ENCODE measurements at regions not wholly inside any gene's neighbourhood (a gene's known extent, or its start where the extent isn't known, plus 50 kb on each side); places are given as distances from the start of the nearest gene placed in this dataset.
"Not testable (repeated sequence)": the region's sequence is repeated elsewhere in the genome, so short reads cannot be mapped to it uniquely, and the experiment has no call there.

GRCh38 chr5:7310656-7311055 is 85.3 kb upstream of the ADCY2 start:
- not testable (repeated sequence) for H4K5ac ChIP-seq (ENCODE audit: insufficient read length, low read depth, low read length); H3K56ac ChIP-seq (ENCODE audit: insufficient read length, low read depth, low read length); H2BK20ac ChIP-seq (ENCODE audit: low read depth, low read length, poor library complexity, severe bottlenecking); H3T11ph ChIP-seq (ENCODE audit: low read length); H3K18ac ChIP-seq (ENCODE audit: insufficient read length, low read depth, low read length); H3K79me2 ChIP-seq (ENCODE audit: insufficient read depth, low read length); H4K91ac ChIP-seq (ENCODE audit: insufficient read length, low read depth, low read length); H2BK120ac ChIP-seq (ENCODE audit: low read depth, low read length, poor library complexity, severe bottlenecking); H2BK5ac ChIP-seq (ENCODE audit: insufficient read length, low read length); H2BK15ac ChIP-seq (ENCODE audit: low read depth, low read length); H2BK12ac ChIP-seq (ENCODE audit: insufficient read length, low read depth, low read length); H3K4me1 ChIP-seq (ENCODE audit: insufficient read depth, low read length); H4K8ac ChIP-seq (replicated peaks; ENCODE audit: insufficient read length, low read depth, low read length); H2AK5ac ChIP-seq (ENCODE audit: insufficient read length, low read length); H3K23me2 ChIP-seq (ENCODE audit: insufficient read length, low read depth, low read length, poor library complexity, severe bottlenecking); H3K9me3 ChIP-seq (ENCODE audit: control insufficient read depth, low read depth, low read length); H3K27ac ChIP-seq (ENCODE audit: insufficient read length, low read depth, low read length); H3K4me3 Mint-ChIP-seq; H3K23ac ChIP-seq (ENCODE audit: insufficient read length, low read depth, low read length); H3K27me3 ChIP-seq (ENCODE audit: insufficient read depth, low read length); H3K4ac ChIP-seq (ENCODE audit: low read depth, low read length); DNase-seq; H3K79me1 ChIP-seq (ENCODE audit: insufficient read depth, low read depth, low read length, poor library complexity, severe bottlenecking); H3K9ac ChIP-seq (ENCODE audit: extremely low read depth, insufficient read length, low read length); H3K27me3 Mint-ChIP-seq (ENCODE audit: low read depth); H3K9me3 Mint-ChIP-seq; H3K4me2 ChIP-seq (ENCODE audit: insufficient read depth, insufficient read length, low read length); H3K36me3 Mint-ChIP-seq (ENCODE audit: insufficient read depth in 1 of 3, low read depth in 3 of 3); H3K14ac ChIP-seq (ENCODE audit: insufficient read depth, low read length); H2AFZ ChIP-seq (ENCODE audit: low read length); H4K20me1 ChIP-seq (ENCODE audit: control insufficient read depth, insufficient read depth, insufficient read length)
- Mint-ChIP-seq H3K4me1 (peaks cover 31% of the 10 kb centered on the region in 2 experiments), H3K27ac (0 out of 7 replicates have a peak overlapping the region, but pooled peaks of 1 of the 3 experiments have one; percentile 2)
- no CpG with 5 or more reads among the region's 4 CpGs for WGBS (ENCODE audit: extremely low coverage, insufficient read length, low lambda C conversion rate)

Data from H9 (cell line).